Neural cell (in vitro differentiated cells): ENCODE measurements at regions not wholly inside any gene's neighbourhood (a gene's known extent, or its start where the extent isn't known, plus 50 kb on each side); places are given as distances from the start of the nearest gene placed in this dataset.
"Not testable (repeated sequence)": the region's sequence is repeated elsewhere in the genome, so short reads cannot be mapped to it uniquely, and the experiment has no call there.

Experiments used
- H2AFZ ChIP-seq: fragments of 200-600, 300-800 bp; sonication (generic), shearing (Covaris generic); 2 replicates; pipeline ENCODE4 v1.6.0; 2014; ENCODE audit warnings: low read depth, mild to moderate bottlenecking, antibody characterized with exemption, low read length, moderate library complexity
- H3F3A ChIP-seq: fragments of 200-600 bp; shearing (Covaris generic); 2 replicates; pipeline ENCODE4 v1.6.1; 2016; ENCODE audit warnings: mild to moderate bottlenecking, moderate library complexity, mixed read lengths, antibody characterized with exemption, low read length; ENCODE audit not compliant: insufficient read depth, poor library complexity, severe bottlenecking
- H3K27ac ChIP-seq: fragments of 200-600, 300-800 bp; sonication (generic), shearing (Covaris generic); 2 replicates; pipeline ENCODE4 v1.5.1; 2014; ENCODE audit warnings: mild to moderate bottlenecking, low read length, moderate library complexity
- H3K27me3 ChIP-seq: fragments of 300-800, 200-600 bp; sonication (generic), shearing (Covaris generic); 2 replicates; pipeline ENCODE4 v1.6.0; 2014; ENCODE audit warnings: mild to moderate bottlenecking, low read depth, low read length, moderate library complexity; ENCODE audit not compliant: insufficient read depth
- H3K36me3 ChIP-seq: fragments of 300-800, 200-600 bp; sonication (generic), shearing (Covaris generic); 2 replicates; pipeline ENCODE4 v1.5.1; 2014; ENCODE audit warnings: mild to moderate bottlenecking, antibody characterized with exemption, low read length, moderate library complexity; ENCODE audit not compliant: insufficient read depth
- H3K4me2 ChIP-seq: fragments of 300-800, 200-600 bp; sonication (generic), shearing (Covaris generic); 2 replicates; pipeline ENCODE4 v1.6.0; 2014; ENCODE audit warnings: mild to moderate bottlenecking, low read length
- H3K4me3 ChIP-seq: fragments of 300-800, 200-600 bp; sonication (generic), shearing (Covaris generic); 2 replicates; pipeline ENCODE4 v1.5.1; 2014; ENCODE audit warnings: mild to moderate bottlenecking, low read length, moderate library complexity
- H3K79me2 ChIP-seq: fragments of 200-600 bp; shearing (Covaris generic); replicated peaks from 2 replicates; pipeline ENCODE4 v1.6.0; 2014; ENCODE audit warnings: mild to moderate bottlenecking, low read length, moderate library complexity; ENCODE audit not compliant: insufficient read depth
- H3K9ac ChIP-seq: fragments of 300-800, 200-600 bp; sonication (generic), shearing (Covaris generic); 2 replicates; pipeline ENCODE4 v1.6.1; 2016; ENCODE audit warnings: mild to moderate bottlenecking, low read length, mixed read lengths
- H3K9me2 ChIP-seq: fragments of 200-600 bp; shearing (Covaris generic); 2 replicates; pipeline ENCODE4 v1.6.1; 2016; ENCODE audit warnings: mild to moderate bottlenecking, low read length, mixed read lengths; ENCODE audit not compliant: insufficient read depth
- H3K9me3 ChIP-seq: fragments of 200-600, 300-800 bp; sonication (generic), shearing (Covaris generic); 2 replicates; pipeline ENCODE4 v1.6.1; 2016; ENCODE audit warnings: mild to moderate bottlenecking, mixed run types, low read length, moderate library complexity, mixed read lengths
- H4K20me1 ChIP-seq: fragments of 200-600 bp; shearing (Covaris generic); 2 replicates; pipeline ENCODE4 v1.6.1; 2016; ENCODE audit warnings: mild to moderate bottlenecking, mixed run types; ENCODE audit not compliant: insufficient read depth
- CTCF ChIP-seq: fragments of 450-650 bp; IDR thresholded peaks from 2 replicates; pipeline ENCODE4 v1.5.1; 2014; ENCODE audit warnings: antibody characterized with exemption, mild to moderate bottlenecking, moderate library complexity; ENCODE audit not compliant: poor library complexity, severe bottlenecking
- EP300 ChIP-seq: fragments of 450-650 bp; conservative IDR thresholded peaks from 2 replicates; pipeline ENCODE4 v1.6.1; 2014; ENCODE audit warnings: antibody characterized with exemption, mild to moderate bottlenecking, moderate library complexity; ENCODE audit not compliant: poor library complexity, severe bottlenecking
- EZH2 ChIP-seq: fragments of 200-600, 300-800 bp; shearing (Covaris generic), sonication (generic); IDR thresholded peaks from 2 replicates; pipeline ENCODE4 v1.6.1; 2014; ENCODE audit warnings: antibody characterized with exemption, low read length, borderline replicate concordance, mild to moderate bottlenecking; ENCODE audit not compliant: insufficient read depth, poor library complexity, severe bottlenecking
- MXI1 ChIP-seq: fragments of 450-650 bp; conservative IDR thresholded peaks from 2 replicates; pipeline ENCODE4 v1.6.1; 2014; ENCODE audit warnings: antibody characterized with exemption, mild to moderate bottlenecking; ENCODE audit not compliant: poor library complexity, severe bottlenecking
- POLR2AphosphoS5 ChIP-seq: IDR thresholded peaks from 2 replicates; pipeline ENCODE4 v1.6.1; 2012
- RAD21 ChIP-seq: fragments of 450-650 bp; conservative IDR thresholded peaks from 2 replicates; pipeline ENCODE4 v1.6.1; 2014; ENCODE audit warnings: antibody characterized with exemption, mild to moderate bottlenecking, moderate library complexity
- REST ChIP-seq: IDR thresholded peaks from 2 replicates; pipeline ENCODE4 v1.6.1; 2012; ENCODE audit warnings: borderline replicate concordance
- SMC3 ChIP-seq: fragments of 450-650 bp; conservative IDR thresholded peaks from 2 replicates; pipeline ENCODE4 v1.6.1; 2014; ENCODE audit warnings: antibody characterized with exemption, mild to moderate bottlenecking, moderate library complexity; ENCODE audit not compliant: poor library complexity

GRCh38 chr4:26196567-26196966 is 124.2 kb upstream of the RBPJ start:
- no peaks in the 10 kb centered on the region for H4K20me1 ChIP-seq
- H3K79me2 ChIP-seq, result no peaks in the 10 kb centered on the region
- no peaks in the 10 kb centered on the region for H3K9me3 ChIP-seq
- no peak for TF ChIP-seq POLR2AphosphoS5
- no peak for TF ChIP-seq EP300
- no peak for TF ChIP-seq EZH2
- TF ChIP-seq RAD21, result no peak
- TF ChIP-seq SMC3, result no peak
- no peak for TF ChIP-seq CTCF
- no peaks in the 10 kb centered on the region for H3K9me2 ChIP-seq
- no peak overlapping the region for H3K9ac ChIP-seq
- H3K36me3 ChIP-seq, result no peaks in the 10 kb centered on the region
- no peak overlapping the region for H3K27ac ChIP-seq
- no peak overlapping the region for H3K4me2 ChIP-seq
- no peaks in the 10 kb centered on the region for H3K27me3 ChIP-seq
- no peaks in the 10 kb centered on the region for H3F3A ChIP-seq
- no peak overlapping the region for H3K4me3 ChIP-seq
- H2AFZ ChIP-seq, result no peak overlapping the region

GRCh38 chr4:26197018-26197779 is 123.6 kb upstream of the RBPJ start:
- H3K27me3 ChIP-seq, result no peaks in the 10 kb centered on the region
- no peaks in the 10 kb centered on the region for H3K36me3 ChIP-seq
- H3K9me2 ChIP-seq, result no peaks in the 10 kb centered on the region
- no peak overlapping the region for H3K27ac ChIP-seq
- H3K9ac ChIP-seq, result no peak overlapping the region
- no peaks in the 10 kb centered on the region for H4K20me1 ChIP-seq
- H3K4me2 ChIP-seq, result no peak overlapping the region
- no peaks in the 10 kb centered on the region for H3F3A ChIP-seq
- no peak overlapping the region for H2AFZ ChIP-seq
- no peak for TF ChIP-seq MXI1
- TF ChIP-seq CTCF, result no peak
- TF ChIP-seq EZH2, result no peak
- no peak for TF ChIP-seq EP300
- TF ChIP-seq RAD21, result no peak
- no peak for TF ChIP-seq REST
- no peak for TF ChIP-seq SMC3
- H3K9me3 ChIP-seq, result no peaks in the 10 kb centered on the region
- no peaks in the 10 kb centered on the region for H3K79me2 ChIP-seq
- H3K4me3 ChIP-seq, result no peak overlapping the region

- H3F3A ChIP-seq, H3K36me3 ChIP-seq, H3K79me2 ChIP-seq, H3K9ac ChIP-seq, H3K27ac ChIP-seq, H4K20me1 ChIP-seq, H3K9me2 ChIP-seq, H2AFZ ChIP-seq, H3K9me3 ChIP-seq, H3K4me3 ChIP-seq, H3K4me2 ChIP-seq, H3K27me3 ChIP-seq: not testable (repeated sequence)
Measured at GRCh38 chr4:26198931-26199330, 121.9 kb upstream of the RBPJ start.
